ENCODE measurements at regions not wholly inside any gene's neighbourhood (a gene's known extent, or its start where the extent isn't known, plus 50 kb on each side); places are given as distances from the start of the nearest gene placed in this dataset.

DNA sequence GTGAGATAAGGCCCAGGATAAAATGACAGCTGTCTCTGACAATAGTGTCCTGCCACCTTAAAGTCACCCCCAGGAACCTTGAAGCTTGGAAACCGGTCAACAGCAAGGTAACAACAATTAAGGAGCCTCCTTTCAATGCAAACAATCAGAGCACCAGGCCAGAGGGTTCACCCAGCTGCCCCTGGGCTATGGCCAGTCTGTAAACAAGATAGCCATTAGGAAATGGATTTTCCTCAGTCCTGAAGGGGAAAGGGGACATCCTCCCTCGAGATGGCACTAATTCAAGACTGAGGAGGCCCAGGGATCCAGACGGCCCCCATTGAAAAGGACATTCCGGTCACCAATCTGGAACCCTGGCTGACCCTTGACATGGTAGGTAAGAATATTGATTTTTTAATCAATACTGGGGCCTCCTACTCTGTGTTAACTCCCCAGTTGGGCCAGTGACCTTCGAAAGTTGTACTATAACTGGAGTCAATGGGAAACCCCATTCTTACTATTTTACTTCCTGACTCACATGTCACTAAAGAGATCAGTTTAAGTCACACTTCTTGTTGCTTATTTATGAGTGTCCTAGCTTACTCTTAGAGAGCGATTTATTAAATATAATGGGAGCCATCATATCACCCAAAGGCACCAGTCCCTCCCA, 61.7 kb upstream of the CT45A1 start:
- TF ChIP-seq POLR2A (IDR thresholded peaks at IDR 0.05; ENCODE audit: low read depth, low read length) (no peak), POLR2AphosphoS5 (IDR thresholded peaks at IDR 0.05; ENCODE audit: low read depth, low read length) (no peak), TAF1 (IDR thresholded peaks at IDR 0.05; ENCODE audit: low read depth, low read length) (no peak)
